ENCODE measurements at regions not wholly inside any gene's neighbourhood (a gene's known extent, or its start where the extent isn't known, plus 50 kb on each side); places are given as distances from the start of the nearest gene placed in this dataset.

- intact Hi-C loops (cut with DNase I; ENCODE audit: low total_unique reads), result loop anchor here (10.0 kb wide), 1 partner anchor 199 kb away; no protein-coding TSS in a partner anchor
- H3K27me3 ChIP-seq, result no peaks in the 10 kb centered on the region
- H3K4me1 ChIP-seq, result no peaks in the 10 kb centered on the region
- TF ChIP-seq, protein P1, sequence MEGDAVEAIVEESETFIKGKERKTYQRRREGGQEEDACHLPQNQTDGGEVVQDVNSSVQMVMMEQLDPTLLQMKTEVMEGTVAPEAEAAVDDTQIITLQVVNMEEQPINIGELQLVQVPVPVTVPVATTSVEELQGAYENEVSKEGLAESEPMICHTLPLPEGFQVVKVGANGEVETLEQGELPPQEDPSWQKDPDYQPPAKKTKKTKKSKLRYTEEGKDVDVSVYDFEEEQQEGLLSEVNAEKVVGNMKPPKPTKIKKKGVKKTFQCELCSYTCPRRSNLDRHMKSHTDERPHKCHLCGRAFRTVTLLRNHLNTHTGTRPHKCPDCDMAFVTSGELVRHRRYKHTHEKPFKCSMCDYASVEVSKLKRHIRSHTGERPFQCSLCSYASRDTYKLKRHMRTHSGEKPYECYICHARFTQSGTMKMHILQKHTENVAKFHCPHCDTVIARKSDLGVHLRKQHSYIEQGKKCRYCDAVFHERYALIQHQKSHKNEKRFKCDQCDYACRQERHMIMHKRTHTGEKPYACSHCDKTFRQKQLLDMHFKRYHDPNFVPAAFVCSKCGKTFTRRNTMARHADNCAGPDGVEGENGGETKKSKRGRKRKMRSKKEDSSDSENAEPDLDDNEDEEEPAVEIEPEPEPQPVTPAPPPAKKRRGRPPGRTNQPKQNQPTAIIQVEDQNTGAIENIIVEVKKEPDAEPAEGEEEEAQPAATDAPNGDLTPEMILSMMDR (IDR thresholded peaks at IDR 0.05), result no peak
- TF ChIP-seq POLR2A (IDR thresholded peaks at IDR 0.05), result no peak
- no peak for DNase-seq
- H3K4me3 ChIP-seq, result no peak overlapping the region
- H3K36me3 ChIP-seq (ENCODE audit: low read depth, missing control alignments), result no peaks in the 10 kb centered on the region
- H3K9me3 ChIP-seq, result no peaks in the 10 kb centered on the region
- no peak overlapping the region for H3K27ac ChIP-seq
- 96 to 97% methylated on average over 3 of the region's 3 CpGs for WGBS, 2 donors
Observed at GRCh38 chr10:21273400-21273968, 252.0 kb downstream of the SKIDA1 start.

DNA sequence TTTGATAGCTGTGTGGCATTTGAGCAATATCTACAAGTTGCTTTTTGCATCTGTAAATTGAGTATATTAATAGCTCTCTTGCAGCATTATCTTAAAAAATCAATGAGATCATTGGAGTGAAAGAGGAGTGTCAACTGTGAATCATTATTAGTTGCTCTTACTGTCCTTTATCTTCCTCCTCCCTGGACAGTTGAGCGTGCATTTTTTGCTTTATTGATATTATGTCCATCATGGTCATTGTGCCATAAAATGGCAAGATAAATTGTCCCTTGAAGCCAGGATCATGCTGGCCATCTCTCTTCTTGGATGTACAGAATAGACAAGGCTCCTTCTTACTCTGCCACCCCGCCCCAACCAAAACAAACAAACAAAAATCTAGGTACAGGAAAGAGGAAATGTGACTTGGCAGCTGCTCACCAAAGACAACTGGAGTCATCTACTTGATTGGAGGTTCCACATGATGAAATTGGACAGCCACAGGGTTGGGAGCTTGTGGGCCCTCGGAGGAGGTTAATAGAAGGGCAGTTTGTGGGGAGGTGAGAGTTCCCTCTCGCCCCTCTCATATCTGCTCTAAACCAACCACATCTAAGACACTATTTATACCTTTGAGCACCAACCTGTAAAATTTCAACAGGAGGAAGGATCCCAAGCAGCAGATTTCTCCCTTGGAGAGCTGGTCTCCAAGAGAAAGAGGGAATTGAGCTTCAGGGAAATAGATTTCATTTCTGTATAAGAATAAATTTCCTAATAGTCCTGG lies 252.7 kb downstream of the SKIDA1 start:
- 82 to 87% methylated on average over 4 of the region's 4 CpGs for WGBS, 2 donors
- intact Hi-C loops (cut with DNase I; ENCODE audit: low total_unique reads), result loop anchor here (10.0 kb wide), 1 partner anchor 198 kb away; no protein-coding TSS in a partner anchor

GRCh38 chr10:21270976-21271375 lies 254.5 kb downstream of the SKIDA1 start:
- H3K4me1 ChIP-seq, result no peaks in the 10 kb centered on the region
- TF ChIP-seq, protein P1 (IDR thresholded peaks at IDR 0.05), result no peak
- TF ChIP-seq POLR2A (IDR thresholded peaks at IDR 0.05), result no peak
- WGBS, 2 donors, result 97% methylated on average over 3 of the region's 3 CpGs
- no peak overlapping the region for H3K27ac ChIP-seq
- DNase-seq, result no peak
- H3K27me3 ChIP-seq, result no peaks in the 10 kb centered on the region
- H3K9me3 ChIP-seq, result no peaks in the 10 kb centered on the region
- intact Hi-C loops (cut with DNase I; ENCODE audit: low total_unique reads), result loop anchor here (10.0 kb wide), 1 partner anchor 196 kb away; no protein-coding TSS in a partner anchor
- no peak overlapping the region for H3K4me3 ChIP-seq
- H3K36me3 ChIP-seq (ENCODE audit: low read depth, missing control alignments), result no peaks in the 10 kb centered on the region

More for the DNA sequence above, 252.7 kb downstream of the SKIDA1 start:
- H3K9me3 ChIP-seq, result no peaks in the 10 kb centered on the region
- H3K4me3 ChIP-seq, result no peak overlapping the region
- no peaks in the 10 kb centered on the region for H3K4me1 ChIP-seq
- no peak for TF ChIP-seq POLR2A (IDR thresholded peaks at IDR 0.05)
- TF ChIP-seq, protein P1 (IDR thresholded peaks at IDR 0.05), result no peak
- H3K27ac ChIP-seq, result no peak overlapping the region
- no peaks in the 10 kb centered on the region for H3K27me3 ChIP-seq
- no peak for DNase-seq
- no peaks in the 10 kb centered on the region for H3K36me3 ChIP-seq (ENCODE audit: low read depth, missing control alignments)

DNA sequence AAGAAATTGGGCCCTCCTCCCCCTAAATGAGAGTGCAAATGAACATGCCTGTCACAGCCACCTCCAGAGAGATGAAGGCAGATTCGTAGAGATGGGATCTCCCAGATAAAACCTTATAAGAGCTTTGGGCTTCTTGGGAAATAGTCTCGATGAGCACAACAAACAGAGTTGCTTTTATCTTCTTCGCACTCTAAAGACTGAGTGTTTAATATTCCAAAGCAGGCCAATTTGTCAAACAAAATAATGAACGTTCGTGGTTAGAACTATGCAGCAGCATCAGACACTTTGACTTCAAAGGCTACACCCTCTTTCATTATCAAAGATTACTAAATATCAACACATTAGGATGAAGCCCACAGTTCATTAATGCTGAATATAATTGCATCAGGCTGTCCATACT lies 256.2 kb downstream of the SKIDA1 start:
- Histone ChIP-seq H3K4me3 (no peak overlapping the region), H3K27ac (no peak overlapping the region), H3K27me3 (no peaks in the 10 kb centered on the region), H3K4me1 (no peaks in the 10 kb centered on the region), H3K9me3 (no peaks in the 10 kb centered on the region), H3K36me3 (ENCODE audit: low read depth, missing control alignments) (no peaks in the 10 kb centered on the region)
- WGBS, 2 donors, result 90 to 97% methylated on average over 5 of the region's 5 CpGs
- no peak for DNase-seq
- intact Hi-C loops (cut with DNase I; ENCODE audit: low total_unique reads), result loop anchor here (10.0 kb wide), 1 partner anchor 414 kb away; no protein-coding TSS in a partner anchor
- TF ChIP-seq, protein P1 (IDR thresholded peaks at IDR 0.05), result no peak
- TF ChIP-seq POLR2A (IDR thresholded peaks at IDR 0.05), result no peak
